SU-DHL-6 (cell line): ENCODE measurements at regions not wholly inside any gene's neighbourhood (a gene's known extent, or its start where the extent isn't known, plus 50 kb on each side); places are given as distances from the start of the nearest gene placed in this dataset.

Source experiments
- EZH2phosphoT487 ChIP-seq: fragments of 200-600 bp; sonication (generic), shearing (Covaris generic); conservative IDR thresholded peaks from 2 replicates; pipeline ENCODE4 v1.6.1; 2018; ENCODE audit warnings: mild to moderate bottlenecking, antibody characterized with exemption, low read length, moderate library complexity, mixed read lengths
- TF ChIP-seq, protein P1 (sequence below): fragments of 200-600 bp; sonication (generic); IDR thresholded peaks from one replicate; pipeline ENCODE4 v1.5.1; 2017; ENCODE audit warnings: antibody characterized with exemption, mild to moderate bottlenecking, low read length, moderate library complexity; ENCODE audit not compliant: insufficient read depth, poor library complexity, severe bottlenecking

DNA sequence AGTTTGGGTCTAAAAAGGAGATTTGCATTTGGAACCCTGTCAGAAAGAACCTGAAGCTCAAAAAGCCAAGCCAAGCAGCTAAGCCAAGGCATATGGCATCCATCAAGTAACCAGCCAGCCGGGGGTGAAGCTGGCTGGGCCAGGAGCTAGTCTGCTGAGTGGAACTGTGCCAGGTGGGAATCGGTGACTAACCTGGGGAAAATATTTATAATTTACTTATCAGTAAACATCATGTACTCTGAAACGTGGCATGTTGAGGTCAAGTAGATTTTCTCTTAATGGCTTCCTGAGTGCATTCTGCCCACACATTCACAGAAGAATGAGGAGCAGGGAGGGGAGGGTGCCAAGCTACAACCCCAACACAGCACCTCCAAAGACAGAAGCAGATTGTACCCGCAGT, 70.5 kb upstream of the SESN3 start:
- TF ChIP-seq, protein P1, sequence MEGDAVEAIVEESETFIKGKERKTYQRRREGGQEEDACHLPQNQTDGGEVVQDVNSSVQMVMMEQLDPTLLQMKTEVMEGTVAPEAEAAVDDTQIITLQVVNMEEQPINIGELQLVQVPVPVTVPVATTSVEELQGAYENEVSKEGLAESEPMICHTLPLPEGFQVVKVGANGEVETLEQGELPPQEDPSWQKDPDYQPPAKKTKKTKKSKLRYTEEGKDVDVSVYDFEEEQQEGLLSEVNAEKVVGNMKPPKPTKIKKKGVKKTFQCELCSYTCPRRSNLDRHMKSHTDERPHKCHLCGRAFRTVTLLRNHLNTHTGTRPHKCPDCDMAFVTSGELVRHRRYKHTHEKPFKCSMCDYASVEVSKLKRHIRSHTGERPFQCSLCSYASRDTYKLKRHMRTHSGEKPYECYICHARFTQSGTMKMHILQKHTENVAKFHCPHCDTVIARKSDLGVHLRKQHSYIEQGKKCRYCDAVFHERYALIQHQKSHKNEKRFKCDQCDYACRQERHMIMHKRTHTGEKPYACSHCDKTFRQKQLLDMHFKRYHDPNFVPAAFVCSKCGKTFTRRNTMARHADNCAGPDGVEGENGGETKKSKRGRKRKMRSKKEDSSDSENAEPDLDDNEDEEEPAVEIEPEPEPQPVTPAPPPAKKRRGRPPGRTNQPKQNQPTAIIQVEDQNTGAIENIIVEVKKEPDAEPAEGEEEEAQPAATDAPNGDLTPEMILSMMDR = no peak
- TF ChIP-seq EZH2phosphoT487 = no peak
